ENCODE measurements at regions not wholly inside any gene's neighbourhood (a gene's known extent, or its start where the extent isn't known, plus 50 kb on each side); places are given as distances from the start of the nearest gene placed in this dataset.

GRCh38 chr14:55500219-55500701 lies 59.8 kb upstream of the TBPL2 start:
- no peak for DNase-seq

GRCh38 chr14:55500708-55501107 lies 60.3 kb upstream of the TBPL2 start:
- DNase-seq: no peak

GRCh38 chr14:55502746-55503284 lies 62.4 kb upstream of the TBPL2 start:
- no peak for DNase-seq

- DNase-seq: no peak
Observed at GRCh38 chr14:55505846-55506245, 65.4 kb upstream of the TBPL2 start.

- DNase-seq: no peak
Observed at GRCh38 chr14:55508676-55509075, 68.3 kb upstream of the TBPL2 start.

GRCh38 chr14:55512421-55512820 lies 67.6 kb upstream of the KTN1 start:
- no peak for DNase-seq

- no peak for DNase-seq
Observed at GRCh38 chr14:55513491-55513890, 66.5 kb upstream of the KTN1 start.

- DNase-seq: peak; percentile 31
Observed at GRCh38 chr14:55514819-55515490, 65.1 kb upstream of the KTN1 start.

GRCh38 chr14:55516776-55517175 lies 63.2 kb upstream of the KTN1 start:
- DNase-seq: no peak

- peak; percentile 54 for DNase-seq
Observed at GRCh38 chr14:55518391-55518790, 61.6 kb upstream of the KTN1 start.

- no peak for DNase-seq
Observed at GRCh38 chr14:55519473-55520080, 60.4 kb upstream of the KTN1 start.

GRCh38 chr14:55523321-55523720 lies 56.7 kb upstream of the KTN1 start:
- DNase-seq: no peak
